ENCODE measurements at regions not wholly inside any gene's neighbourhood (a gene's known extent, or its start where the extent isn't known, plus 50 kb on each side); places are given as distances from the start of the nearest gene placed in this dataset.

- BruUV-seq (replicated peaks), result no TSS peak
- DNase-seq (ENCODE audit: low spot score) (no peak), ATAC-seq (no peak), FAIRE-seq (no peak)
- no peaks in the 10 kb centered on the region for H3K36me3 ChIP-seq (replicated peaks in 1 of 2; ENCODE audit: control insufficient read depth in 1 of 2, insufficient read depth in 2 of 2, low read length in 2 of 2)
- no peak overlapping the region for H3K4me2 ChIP-seq (ENCODE audit: low read depth, low read length)
- H3K4me1 ChIP-seq (ENCODE audit: insufficient read depth, low read length), result no peaks in the 10 kb centered on the region
- no peak overlapping the region for H2AFZ ChIP-seq (ENCODE audit: low read length)
- H3K4me3 ChIP-seq (replicated peaks in 1 of 3; ENCODE audit: insufficient read depth in 1 of 3, low read depth in 2 of 3, low read length in 3 of 3), result no peak overlapping the region
- intact Hi-C loops (cut with micrococcal nuclease; ENCODE audit: unreplicated experiment), result no loop called here
- H4K20me1 ChIP-seq (ENCODE audit: insufficient read depth, low read length), result no peaks in the 10 kb centered on the region
- H3K27me3 ChIP-seq (ENCODE audit: control insufficient read depth in 1 of 2, insufficient read depth in 2 of 2, low read length in 2 of 2), result no peaks in the 10 kb centered on the region
- 2% methylated on average over 2 of the region's 2 CpGs for WGBS (ENCODE audit: low lambda C conversion rate)
- no peak overlapping the region for H3K27ac ChIP-seq (ENCODE audit: extremely low read length, insufficient read depth, low read length)
- in situ Hi-C loops (cut with HindIII; ENCODE audit: extremely low pct_ligation_motif_present, low pct_unique_long_range_greater_than_20kb), result no loop called here
- H3K9ac ChIP-seq (ENCODE audit: insufficient read depth, low read depth, low read length), result no peak overlapping the region
- POLR2A ChIA-PET, result no interaction called here
- no peaks in the 10 kb centered on the region for H3K79me2 ChIP-seq (ENCODE audit: insufficient read depth, low read length)
- no peaks in the 10 kb centered on the region for H3K9me3 ChIP-seq (ENCODE audit: low read length)
- CTCF ChIA-PET (ENCODE audit: low intra/inter-chr PET ratio, low total read pairs), result no interaction called here
- TF ChIP-seq E2F2 (CRISPR knock-in tag; IDR thresholded peaks at IDR 0.05; ENCODE audit: borderline replicate concordance), result no peak
- TF ChIP-seq ZNF343 (CRISPR knock-in tag; IDR thresholded peaks at IDR 0.05), result no peak
- TF ChIP-seq HOXA9 (CRISPR knock-in tag; IDR thresholded peaks at IDR 0.05; ENCODE audit: borderline replicate concordance), result no peak
- no peak for TF ChIP-seq PRMT3 (CRISPR knock-in tag; IDR thresholded peaks at IDR 0.05; ENCODE audit: borderline replicate concordance, low read depth)
- no peak for TF ChIP-seq RXRB (CRISPR knock-in tag; IDR thresholded peaks at IDR 0.05; ENCODE audit: borderline replicate concordance)
- no peak for TF ChIP-seq PRDM10 (CRISPR knock-in tag; IDR thresholded peaks at IDR 0.05; ENCODE audit: low read depth)
- TF ChIP-seq FOSL1 (CRISPR knock-in tag; IDR thresholded peaks at IDR 0.05; ENCODE audit: borderline replicate concordance), result no peak
- TF ChIP-seq TRIM22 (IDR thresholded peaks at IDR 0.05), result no peak
- no peak for TF ChIP-seq NR0B2 (CRISPR knock-in tag; IDR thresholded peaks at IDR 0.05)
- no peak for TF ChIP-seq SIN3A (IDR thresholded peaks at IDR 0.05; ENCODE audit: borderline replicate concordance, low read depth, low read length)
- no peak for TF ChIP-seq PHF20 (CRISPR knock-in tag; IDR thresholded peaks at IDR 0.05)
- TF ChIP-seq MEF2D (CRISPR knock-in tag; IDR thresholded peaks at IDR 0.05), result no peak
- no peak for TF ChIP-seq PCBP2 (optimal IDR thresholded peaks at IDR 0.05; ENCODE audit: low read depth, low read length, poor library complexity, severe bottlenecking)
- no peak for TF ChIP-seq ZNF788 (CRISPR knock-in tag; IDR thresholded peaks at IDR 0.05; ENCODE audit: borderline replicate concordance)
- no peak for TF ChIP-seq PAXIP1 (CRISPR knock-in tag; conservative IDR thresholded peaks at IDR 0.05)
Observed at GRCh38 chr6:79413562-79414002, 123.6 kb downstream of the LCA5 start.

All from HepG2 (cell line).